ENCODE measurements at regions not wholly inside any gene's neighbourhood (a gene's known extent, or its start where the extent isn't known, plus 50 kb on each side); places are given as distances from the start of the nearest gene placed in this dataset.

DNA sequence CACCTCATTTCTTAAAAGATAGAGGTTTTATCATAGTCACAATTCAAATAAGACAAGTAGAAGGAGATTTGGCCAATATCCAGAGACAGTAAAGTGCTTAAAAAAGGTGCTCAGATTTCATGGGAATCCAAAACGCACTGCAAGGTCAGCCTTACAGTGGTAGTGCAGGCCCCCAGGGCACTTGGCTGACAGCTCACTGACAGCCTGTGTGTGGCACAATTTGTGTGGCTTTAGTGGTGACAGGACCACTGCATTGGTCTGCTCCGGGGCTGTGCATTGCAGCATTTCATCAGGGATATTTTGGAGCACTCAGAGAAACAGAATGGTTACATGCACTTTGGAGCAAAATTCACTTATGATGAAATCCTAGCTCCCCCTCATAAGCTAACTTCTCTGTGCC is 544.3 kb downstream of the NTRK3 start:
- no peak for TF ChIP-seq NR2F1 (CRISPR knock-in tag; IDR thresholded peaks at IDR 0.05)
- TF ChIP-seq, protein P1, sequence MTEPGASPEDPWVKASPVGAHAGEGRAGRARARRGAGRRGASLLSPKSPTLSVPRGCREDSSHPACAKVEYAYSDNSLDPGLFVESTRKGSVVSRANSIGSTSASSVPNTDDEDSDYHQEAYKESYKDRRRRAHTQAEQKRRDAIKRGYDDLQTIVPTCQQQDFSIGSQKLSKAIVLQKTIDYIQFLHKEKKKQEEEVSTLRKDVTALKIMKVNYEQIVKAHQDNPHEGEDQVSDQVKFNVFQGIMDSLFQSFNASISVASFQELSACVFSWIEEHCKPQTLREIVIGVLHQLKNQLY (CRISPR knock-in tag; IDR thresholded peaks at IDR 0.05), result no peak
- TF ChIP-seq PCBP1 (IDR thresholded peaks at IDR 0.05; ENCODE audit: borderline replicate concordance, low read depth, low read length), result no peak
- TF ChIP-seq, protein P2, sequence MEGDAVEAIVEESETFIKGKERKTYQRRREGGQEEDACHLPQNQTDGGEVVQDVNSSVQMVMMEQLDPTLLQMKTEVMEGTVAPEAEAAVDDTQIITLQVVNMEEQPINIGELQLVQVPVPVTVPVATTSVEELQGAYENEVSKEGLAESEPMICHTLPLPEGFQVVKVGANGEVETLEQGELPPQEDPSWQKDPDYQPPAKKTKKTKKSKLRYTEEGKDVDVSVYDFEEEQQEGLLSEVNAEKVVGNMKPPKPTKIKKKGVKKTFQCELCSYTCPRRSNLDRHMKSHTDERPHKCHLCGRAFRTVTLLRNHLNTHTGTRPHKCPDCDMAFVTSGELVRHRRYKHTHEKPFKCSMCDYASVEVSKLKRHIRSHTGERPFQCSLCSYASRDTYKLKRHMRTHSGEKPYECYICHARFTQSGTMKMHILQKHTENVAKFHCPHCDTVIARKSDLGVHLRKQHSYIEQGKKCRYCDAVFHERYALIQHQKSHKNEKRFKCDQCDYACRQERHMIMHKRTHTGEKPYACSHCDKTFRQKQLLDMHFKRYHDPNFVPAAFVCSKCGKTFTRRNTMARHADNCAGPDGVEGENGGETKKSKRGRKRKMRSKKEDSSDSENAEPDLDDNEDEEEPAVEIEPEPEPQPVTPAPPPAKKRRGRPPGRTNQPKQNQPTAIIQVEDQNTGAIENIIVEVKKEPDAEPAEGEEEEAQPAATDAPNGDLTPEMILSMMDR (CRISPR knock-in tag; IDR thresholded peaks at IDR 0.05), result no peak
- no peak for TF ChIP-seq ZZZ3 (CRISPR knock-in tag; IDR thresholded peaks at IDR 0.05; ENCODE audit: borderline replicate concordance)
- TF ChIP-seq, protein P3, sequence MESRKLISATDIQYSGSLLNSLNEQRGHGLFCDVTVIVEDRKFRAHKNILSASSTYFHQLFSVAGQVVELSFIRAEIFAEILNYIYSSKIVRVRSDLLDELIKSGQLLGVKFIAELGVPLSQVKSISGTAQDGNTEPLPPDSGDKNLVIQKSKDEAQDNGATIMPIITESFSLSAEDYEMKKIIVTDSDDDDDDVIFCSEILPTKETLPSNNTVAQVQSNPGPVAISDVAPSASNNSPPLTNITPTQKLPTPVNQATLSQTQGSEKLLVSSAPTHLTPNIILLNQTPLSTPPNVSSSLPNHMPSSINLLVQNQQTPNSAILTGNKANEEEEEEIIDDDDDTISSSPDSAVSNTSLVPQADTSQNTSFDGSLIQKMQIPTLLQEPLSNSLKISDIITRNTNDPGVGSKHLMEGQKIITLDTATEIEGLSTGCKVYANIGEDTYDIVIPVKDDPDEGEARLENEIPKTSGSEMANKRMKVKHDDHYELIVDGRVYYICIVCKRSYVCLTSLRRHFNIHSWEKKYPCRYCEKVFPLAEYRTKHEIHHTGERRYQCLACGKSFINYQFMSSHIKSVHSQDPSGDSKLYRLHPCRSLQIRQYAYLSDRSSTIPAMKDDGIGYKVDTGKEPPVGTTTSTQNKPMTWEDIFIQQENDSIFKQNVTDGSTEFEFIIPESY (CRISPR knock-in tag; IDR thresholded peaks at IDR 0.05), result no peak
- no peak for TF ChIP-seq ZNF546 (CRISPR knock-in tag; conservative IDR thresholded peaks at IDR 0.05)
- no peak for TF ChIP-seq ZNF274 (CRISPR knock-in tag; IDR thresholded peaks at IDR 0.05)
- no peak for TF ChIP-seq ZBTB43 (CRISPR knock-in tag; conservative IDR thresholded peaks at IDR 0.05)
- no peak for TF ChIP-seq ZNF3 (CRISPR knock-in tag; IDR thresholded peaks at IDR 0.05)
- no peak for TF ChIP-seq CHCHD3 (CRISPR knock-in tag; IDR thresholded peaks at IDR 0.05)
- no peak for TF ChIP-seq FOXP1 (IDR thresholded peaks at IDR 0.05)
- TF ChIP-seq FOXP1 (CRISPR knock-in tag; IDR thresholded peaks at IDR 0.05), result no peak
- no peak for TF ChIP-seq RFX5 (IDR thresholded peaks at IDR 0.05; ENCODE audit: low read depth, low read length)
- no peak for TF ChIP-seq RAD21 (CRISPR knock-in tag; IDR thresholded peaks at IDR 0.05)

Measured in HepG2 (cell line).